ENCODE measurements at regions not wholly inside any gene's neighbourhood (a gene's known extent, or its start where the extent isn't known, plus 50 kb on each side); places are given as distances from the start of the nearest gene placed in this dataset.
"Not testable (repeated sequence)": the region's sequence is repeated elsewhere in the genome, so short reads cannot be mapped to it uniquely, and the experiment has no call there.

GRCh38 chr7:128608678-128609421 lies 63.2 kb upstream of the GARIN1A start:
- DNase-seq (ENCODE audit: low read depth) = peak; percentile 70
- peak overlapping the region; percentile 14 for H3K4me3 ChIP-seq (ENCODE audit: low read depth, low read length)
- TF ChIP-seq, protein P1, sequence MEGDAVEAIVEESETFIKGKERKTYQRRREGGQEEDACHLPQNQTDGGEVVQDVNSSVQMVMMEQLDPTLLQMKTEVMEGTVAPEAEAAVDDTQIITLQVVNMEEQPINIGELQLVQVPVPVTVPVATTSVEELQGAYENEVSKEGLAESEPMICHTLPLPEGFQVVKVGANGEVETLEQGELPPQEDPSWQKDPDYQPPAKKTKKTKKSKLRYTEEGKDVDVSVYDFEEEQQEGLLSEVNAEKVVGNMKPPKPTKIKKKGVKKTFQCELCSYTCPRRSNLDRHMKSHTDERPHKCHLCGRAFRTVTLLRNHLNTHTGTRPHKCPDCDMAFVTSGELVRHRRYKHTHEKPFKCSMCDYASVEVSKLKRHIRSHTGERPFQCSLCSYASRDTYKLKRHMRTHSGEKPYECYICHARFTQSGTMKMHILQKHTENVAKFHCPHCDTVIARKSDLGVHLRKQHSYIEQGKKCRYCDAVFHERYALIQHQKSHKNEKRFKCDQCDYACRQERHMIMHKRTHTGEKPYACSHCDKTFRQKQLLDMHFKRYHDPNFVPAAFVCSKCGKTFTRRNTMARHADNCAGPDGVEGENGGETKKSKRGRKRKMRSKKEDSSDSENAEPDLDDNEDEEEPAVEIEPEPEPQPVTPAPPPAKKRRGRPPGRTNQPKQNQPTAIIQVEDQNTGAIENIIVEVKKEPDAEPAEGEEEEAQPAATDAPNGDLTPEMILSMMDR (IDR thresholded peaks at IDR 0.05; ENCODE audit: insufficient read depth, low read depth, low read length) = peak; percentile 43

DNA sequence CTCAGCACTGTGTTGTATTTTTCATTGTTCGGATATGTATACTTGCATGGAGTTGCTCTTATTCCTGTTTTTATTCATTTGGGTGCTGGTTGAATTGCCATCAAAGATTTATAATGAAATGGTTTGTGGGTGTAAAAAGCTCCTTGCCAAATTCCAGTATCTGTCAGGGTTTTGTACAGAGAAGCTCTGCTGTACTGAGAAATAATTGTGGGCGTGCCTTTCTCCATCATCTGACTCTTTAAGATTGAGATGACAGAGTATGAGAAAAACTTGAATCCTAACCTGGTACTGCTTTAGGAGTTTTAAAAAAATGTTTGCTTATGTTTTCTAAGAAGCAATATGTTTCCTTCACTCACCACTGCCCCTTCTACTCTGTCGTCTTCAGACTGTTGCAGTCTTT lies 58.7 kb upstream of the GARIN1A start:
- DNase-seq (ENCODE audit: low read depth); H3K4me3 ChIP-seq (ENCODE audit: low read depth, low read length): not testable (repeated sequence)

GRCh38 chr7:128614812-128615211 lies 57.3 kb upstream of the GARIN1A start:
- H3K4me3 ChIP-seq (ENCODE audit: low read depth, low read length); DNase-seq (ENCODE audit: low read depth): not testable (repeated sequence)

- DNase-seq (ENCODE audit: low read depth); H3K4me3 ChIP-seq (ENCODE audit: low read depth, low read length): not testable (repeated sequence)
These were observed 55.3 kb upstream of the GARIN1A start for GRCh38 chr7:128616799-128617198.

All from fibroblast of villous mesenchyme (primary cell).